Embryonic facial prominence (tissue), 1 donor: ENCODE measurements at regions not wholly inside any gene's neighbourhood (a gene's known extent, or its start where the extent isn't known, plus 50 kb on each side); places are given as distances from the start of the nearest gene placed in this dataset.

Experiments used
- DNase-seq: peaks from one replicate; pipeline ENCODE4 v3.0.0-alpha.2; 2016; ENCODE audit errors: extremely low spot score

DNA sequence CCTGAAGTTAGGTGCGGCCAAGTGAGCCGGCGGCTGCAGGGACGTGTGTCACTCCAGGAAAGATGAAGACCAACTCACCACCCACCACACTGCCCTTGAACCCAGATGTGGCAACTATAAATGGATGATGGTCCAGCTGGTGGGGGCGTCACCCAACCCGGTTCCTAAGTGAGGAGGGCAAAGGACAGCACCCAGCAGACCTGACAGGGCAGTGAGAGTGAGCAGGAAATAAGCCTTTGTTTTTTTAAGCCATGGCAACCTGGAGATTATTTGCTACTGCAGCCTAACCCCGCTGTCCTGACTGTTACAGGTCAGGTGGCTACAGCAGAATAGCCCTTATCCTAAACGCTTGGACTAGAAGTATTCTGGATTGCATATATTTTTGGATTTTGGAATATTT is 228.9 kb downstream of the CTTN start:
- DNase-seq, result no peak

DNA sequence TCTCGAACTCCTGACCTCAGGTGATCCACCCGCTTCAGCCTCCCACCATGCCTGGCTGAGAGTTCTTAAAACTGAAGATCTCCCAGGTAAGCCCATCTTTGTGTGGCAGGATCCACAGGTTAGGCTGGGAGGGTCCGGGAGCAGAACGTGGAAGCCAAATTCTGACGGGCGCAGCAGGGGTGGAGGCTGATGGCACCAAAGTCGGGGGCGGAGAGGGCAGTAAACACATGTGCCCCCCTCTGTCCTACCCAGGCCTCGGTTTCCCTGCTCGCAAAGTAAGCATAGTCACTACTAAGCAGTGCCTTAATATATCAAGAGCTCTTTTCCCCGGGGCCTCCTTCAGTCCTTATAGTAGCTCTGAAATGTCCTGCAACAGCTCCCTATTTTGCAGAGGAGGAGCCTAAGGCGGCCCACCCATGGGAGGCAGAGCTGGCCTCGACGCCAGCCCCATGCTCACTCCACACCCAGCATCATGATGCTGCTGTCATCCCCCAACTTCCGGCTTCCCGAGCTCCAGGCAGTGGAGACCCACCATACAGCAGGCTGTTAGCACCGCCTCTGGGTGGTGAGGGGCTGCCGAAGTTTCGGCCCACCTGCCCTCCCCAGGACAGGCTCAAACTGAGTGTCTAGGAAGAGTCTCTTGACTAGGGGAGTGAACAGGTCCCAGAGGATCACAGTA is 230.0 kb downstream of the CTTN start:
- DNase-seq, result no peak

DNA sequence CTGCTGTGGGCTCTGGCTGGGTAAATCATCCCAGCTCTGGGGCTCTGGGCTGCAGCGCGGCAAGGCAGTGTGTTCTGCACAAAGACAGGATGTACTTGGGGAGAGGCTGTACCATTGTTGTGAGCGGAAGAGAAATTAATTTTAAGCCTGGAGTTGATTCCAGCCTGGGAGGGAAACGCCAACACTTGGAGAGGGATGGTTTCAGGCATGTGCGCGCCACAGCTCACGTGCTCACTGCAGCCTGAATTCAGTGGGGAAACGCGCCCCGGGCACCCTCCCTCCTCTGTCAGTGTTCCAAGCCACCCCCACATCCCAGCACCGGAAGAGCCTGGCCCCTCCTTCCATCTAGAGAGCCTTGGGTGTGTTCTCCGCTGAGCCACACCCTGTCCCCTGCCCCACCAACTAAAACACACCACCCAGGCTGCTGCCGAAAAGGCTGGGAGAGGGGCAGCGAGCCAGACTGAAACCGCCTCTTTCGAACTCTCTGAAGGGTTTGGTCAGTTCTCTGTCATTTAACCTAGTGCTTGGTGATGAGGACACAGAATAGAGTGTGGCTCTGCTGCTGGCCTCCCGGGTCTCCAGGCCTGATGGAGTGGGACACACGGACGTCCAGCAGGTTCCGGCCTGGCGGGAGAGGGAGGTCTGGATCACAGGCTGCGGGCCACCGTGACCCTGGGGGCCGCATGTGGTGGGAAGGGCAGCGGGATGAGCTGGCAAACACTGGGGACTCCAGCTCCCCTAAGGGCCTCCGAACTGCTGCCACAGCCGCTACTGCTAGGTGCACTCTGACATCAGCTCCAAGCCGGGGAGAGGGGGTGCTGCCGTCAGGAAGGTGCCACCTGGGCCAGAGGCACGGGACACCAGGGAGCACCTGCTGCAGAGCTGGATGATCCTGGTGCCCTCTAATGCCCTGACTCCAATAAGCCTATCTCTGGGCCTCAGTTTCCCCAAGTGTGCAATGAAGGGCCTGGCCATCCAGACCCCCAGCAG is 230.8 kb downstream of the CTTN start:
- peak; percentile 47 for DNase-seq

DNA sequence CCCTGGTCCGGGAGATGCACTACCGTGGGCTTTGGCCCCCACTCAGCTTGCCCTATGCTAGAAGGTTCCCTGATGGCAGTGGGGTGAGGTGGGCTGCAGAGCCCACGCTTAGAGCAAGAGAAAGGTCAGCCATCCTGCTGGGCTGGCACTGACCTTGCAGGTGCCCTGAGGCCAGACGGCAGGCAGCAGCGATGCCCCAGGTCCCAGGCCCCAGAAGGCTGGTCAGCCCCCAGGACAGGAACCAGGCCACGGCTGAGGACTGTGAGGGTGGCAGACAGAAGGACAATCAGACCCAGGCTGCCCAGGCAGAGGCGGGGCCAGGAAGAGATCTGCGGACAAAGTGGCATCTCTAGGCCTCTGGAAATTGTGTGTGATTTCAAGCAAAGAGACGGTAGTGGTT is 231.7 kb downstream of the CTTN start:
- DNase-seq, result no peak

DNA sequence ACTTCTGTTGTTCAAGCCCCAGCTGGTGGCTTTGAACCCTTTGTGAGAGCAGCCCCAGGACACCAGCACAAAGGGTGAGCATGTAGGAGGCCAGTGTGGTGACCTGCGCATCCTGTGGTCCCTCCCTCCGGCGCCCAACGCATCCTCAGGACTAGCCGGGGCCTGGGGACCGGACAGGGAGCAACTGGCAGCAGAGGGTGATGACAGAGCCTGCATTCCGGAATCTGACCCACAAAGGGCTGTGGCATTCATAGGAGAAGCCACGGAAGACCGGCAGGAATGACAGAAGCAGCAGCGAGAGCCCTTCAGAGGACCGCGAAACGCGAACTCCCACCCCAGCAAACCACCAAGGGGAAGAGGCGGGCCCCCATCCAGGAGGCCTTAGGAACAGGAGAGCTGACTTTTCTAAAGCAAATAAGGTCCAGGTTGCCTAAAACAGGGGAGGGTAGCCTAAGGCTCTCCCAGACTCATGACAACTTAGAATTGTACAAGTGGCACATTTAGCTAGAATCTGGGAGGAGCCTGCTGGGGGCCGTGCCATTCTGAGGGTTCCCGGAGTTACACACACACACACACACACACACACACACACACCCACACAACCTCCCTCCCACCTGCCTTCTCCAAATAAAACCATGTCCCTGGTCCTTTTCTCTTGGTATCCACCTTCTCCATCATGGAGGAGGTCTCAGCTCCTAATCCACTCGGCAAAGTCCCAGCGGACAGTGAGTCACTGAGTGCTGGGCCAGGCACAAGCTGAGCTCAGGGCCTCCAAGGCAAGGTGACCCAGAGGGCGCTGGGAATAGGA is 232.7 kb downstream of the CTTN start:
- no peak for DNase-seq

DNA sequence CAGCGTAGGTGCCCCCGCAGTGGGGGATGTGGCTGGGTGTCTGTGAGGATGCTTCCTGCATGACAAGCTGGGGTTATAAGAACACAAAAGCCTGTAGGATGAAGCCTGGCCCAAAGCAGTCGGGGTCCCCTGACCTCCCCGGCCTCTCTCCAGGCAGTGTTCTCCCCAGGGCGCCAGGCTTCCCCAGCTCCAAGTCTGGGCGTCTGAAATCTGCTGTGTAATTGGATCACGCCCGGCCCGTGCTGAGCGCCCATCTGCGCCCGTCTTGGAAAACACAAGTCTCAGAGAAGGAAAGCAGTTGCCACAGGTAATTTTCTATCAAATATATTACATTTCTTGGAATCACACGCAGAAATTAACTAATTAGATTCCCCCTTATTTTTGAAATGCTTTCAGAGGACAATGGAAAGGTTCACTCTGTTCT is 233.3 kb downstream of the CTTN start:
- DNase-seq, result no peak

DNA sequence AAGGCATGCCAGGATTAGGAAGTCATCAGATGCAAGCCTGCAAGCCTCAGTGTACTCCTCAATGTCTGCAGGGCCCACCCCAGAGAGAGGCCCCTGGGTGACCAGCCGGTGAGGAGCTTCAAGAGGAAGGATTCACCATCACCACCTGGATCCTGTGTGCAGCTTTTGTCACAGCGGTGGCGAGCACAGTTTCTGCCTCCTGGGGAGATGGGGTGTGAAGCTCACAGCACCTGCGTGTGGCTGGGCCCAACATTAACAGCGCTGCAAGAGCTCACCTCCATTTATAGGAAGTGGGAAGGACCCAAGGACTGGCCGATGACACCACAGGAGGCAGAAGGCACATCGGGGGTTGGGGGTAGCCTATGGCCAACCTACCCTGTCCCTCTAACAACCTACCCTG is 235.3 kb downstream of the CTTN start:
- DNase-seq, result no peak

DNA sequence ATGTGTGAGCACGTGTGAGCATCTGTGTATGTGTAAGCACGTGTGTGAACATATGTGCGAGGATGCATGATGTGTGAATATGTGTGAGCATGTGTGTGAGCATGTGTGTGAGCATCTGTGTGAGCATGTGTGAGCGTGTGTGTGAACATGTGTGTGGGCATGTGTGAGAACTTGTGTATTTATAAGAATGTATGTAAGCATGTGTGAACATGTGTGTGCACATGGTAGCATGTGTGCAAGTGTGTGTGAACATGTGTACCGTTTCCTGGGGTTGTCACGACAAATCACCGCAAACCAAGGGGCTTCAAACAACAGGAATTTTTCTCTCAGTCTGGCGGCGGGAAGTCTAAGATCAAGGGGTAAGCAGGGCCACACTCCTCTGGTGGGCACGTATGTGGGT is 238.3 kb downstream of the CTTN start:
- no peak for DNase-seq

DNA sequence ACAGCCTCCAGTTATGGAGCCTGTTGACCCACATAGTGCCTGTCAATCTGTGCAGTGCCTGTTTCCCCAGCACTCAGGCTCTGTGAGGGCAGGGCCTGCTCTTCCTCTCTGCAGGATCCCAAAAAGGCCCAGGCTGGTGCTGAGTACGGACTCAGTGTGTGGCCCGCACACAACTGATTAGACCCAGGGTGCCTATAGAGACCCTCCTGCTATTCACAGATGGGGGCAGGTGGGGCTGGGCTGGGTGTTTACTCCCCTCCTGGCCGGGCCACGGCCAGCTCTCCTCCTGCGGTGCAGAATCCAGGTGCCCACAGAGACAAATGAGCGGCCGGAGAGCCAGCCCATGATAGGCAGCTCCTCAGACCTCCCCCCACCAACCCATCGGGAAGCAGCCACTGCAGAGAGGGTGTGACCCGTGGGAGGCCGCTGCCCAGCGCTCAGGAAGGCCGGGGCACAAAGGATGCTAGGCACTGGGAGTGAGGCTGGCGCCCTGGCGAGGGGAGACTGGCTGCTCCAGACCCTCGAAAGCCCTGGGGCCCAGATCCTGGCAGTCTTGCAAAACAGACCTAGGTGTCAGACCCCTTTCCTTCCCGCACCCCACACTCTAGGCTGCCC is 239.0 kb downstream of the CTTN start:
- no peak for DNase-seq

DNA sequence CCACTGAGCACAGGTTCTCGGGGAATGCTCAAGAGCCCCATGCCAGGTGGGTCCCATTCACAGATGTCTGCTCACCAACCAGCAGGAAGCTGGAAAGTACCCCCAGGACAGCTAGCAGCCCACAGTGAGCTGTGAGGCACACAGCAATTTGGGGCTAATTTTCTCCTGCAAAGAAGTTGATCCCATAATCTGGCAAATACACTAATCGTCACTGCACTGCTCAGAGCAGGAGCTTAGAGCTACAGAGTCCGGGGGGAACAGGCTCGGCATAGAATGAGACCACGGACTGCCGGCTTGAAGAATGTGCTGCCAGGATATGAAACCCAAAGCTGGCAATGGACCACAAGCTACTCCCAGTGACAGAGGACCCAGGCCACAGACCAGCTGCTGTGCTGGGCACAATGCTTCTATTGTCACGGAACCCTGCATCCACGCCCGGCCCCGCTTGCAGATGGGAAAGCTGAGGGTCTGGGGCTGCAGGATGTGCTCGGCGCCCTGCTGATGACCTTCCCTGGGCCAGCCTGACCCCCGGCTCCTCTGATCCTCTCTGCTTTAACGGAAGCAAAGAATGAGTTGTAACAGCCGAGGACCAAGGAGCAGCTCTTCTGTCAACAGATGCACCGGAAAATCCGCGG is 239.7 kb downstream of the CTTN start:
- DNase-seq, result no peak

DNA sequence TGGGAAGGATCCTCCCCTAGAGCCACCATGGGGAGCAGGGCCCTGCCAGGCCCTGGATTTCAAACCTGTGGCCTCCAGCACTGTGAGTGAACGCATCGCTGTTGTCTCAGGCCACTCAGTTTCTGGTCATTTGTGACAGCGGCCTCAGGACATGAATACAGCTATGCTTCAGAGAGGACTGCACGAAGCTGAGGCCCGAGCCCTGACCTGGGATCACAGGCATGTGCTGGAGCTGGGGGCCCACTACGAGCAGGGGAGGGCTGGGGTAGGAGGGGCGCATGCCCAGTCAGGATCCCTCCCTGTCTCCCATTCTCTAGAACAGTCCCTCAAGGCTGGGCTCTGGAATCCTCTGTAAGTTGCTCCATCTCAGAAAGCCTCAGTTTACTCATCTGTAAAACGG is 242.1 kb downstream of the CTTN start:
- DNase-seq, result no peak

DNA sequence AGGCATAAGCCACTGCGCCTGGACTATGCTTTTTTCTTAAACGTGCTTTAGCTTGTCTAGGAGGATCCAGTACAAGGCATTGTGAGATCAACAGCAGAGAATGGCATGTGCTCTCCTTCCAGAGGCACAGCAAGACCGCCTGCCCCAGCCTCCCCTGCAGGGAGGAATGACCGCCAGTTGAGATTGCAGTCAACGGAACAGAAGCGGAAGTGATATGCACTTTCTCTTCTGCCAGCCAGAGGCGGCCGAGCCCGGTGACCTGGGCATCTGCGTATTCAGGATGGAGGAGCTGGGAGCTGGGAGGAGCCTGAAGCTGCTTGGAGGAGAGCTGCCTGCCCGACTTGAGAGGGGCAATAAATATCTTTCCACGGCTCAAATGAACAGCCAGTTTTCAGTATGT is 243.0 kb downstream of the CTTN start:
- DNase-seq, result no peak

DNA sequence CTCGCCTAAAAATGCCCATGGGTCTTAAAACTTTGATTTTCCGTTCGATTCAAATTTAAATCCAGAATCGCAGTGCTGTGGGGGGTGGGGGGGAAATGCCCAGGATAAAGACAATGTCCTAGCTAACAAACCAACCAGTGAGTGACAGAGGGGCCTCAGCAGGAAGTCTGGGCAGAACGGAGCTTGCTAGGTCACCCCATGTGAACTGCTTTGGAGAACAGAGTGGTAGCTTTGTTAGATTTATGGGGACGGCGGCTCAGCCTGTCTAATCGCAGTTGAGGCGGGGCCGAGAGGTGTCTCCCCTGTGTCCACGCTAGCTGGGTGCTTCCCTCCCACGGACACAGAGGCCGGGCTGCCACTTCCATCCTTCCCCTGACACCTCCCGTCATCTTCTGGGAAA is 243.9 kb downstream of the CTTN start:
- no peak for DNase-seq

DNA sequence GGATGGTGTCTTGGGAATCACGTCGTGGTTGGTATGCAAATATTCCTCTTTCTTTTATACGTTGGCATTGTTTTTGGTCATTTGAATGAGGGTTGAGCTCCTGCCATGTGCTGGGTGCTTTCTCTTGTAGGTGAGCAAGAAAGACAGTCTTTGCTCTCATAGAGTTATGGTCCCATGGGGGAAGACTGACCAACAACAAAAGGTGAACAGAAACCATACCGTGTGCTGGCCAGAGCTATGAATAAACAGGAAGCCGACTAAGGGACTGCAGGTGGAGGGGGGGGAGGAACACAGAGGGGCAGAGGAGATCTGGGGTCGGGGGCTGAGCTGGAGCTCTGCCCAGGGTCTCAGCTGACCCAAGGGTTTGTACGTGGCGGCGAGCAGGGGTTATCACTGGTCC is 245.3 kb downstream of the CTTN start:
- DNase-seq, result no peak

DNA sequence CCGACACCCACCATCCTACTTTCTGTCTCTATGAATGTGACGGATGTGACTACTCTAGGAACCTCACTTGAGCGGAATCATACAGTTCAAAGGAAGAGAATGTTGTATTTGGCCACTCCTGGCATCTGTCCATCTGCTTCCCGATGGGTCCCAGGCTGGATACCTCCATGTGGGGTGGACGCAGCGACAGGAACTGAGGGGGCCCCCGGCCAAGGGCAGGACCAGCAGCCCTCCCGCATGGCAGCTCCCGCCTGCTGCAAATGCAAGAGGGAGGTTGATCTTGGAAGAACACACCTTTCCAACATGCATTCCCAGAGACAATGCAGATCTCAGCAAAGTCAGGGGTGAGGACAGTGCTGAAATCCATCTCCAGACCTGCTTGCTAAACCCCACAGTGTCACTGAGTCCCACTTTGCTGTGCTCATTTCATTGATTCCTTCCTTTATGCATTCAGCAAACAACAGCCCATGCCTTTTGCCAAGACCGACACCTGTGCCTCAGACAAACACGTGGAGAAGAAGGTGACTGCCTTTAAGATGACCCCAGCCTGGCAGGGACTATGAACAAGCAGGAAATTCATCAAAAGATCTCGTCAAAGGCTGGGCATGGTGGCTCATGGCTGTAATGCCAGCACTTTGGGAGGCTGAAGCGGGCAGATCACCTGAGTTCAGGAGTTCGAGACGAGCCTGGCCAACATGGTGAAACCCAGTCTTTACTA is 246.2 kb downstream of the CTTN start:
- no peak for DNase-seq

DNA sequence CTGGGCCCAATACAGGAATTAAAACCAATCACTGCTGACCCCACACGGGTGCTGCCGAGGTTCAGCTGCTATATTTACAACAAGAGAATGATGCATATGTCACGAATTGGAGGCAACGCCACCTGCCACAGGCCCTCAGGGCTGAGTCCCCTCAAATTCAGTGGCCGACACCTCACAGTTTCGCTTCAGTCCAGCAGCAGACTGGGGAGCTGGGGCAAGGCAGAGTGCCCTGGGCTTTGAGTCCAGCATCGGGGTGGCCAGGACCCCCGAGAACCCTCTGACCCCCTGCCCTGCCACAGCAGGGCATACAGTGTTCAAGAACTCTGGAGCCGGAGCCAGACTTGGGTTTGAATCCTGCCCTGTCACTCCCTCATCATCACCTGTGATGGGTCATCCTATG is 247.2 kb downstream of the CTTN start:
- DNase-seq, result no peak

DNA sequence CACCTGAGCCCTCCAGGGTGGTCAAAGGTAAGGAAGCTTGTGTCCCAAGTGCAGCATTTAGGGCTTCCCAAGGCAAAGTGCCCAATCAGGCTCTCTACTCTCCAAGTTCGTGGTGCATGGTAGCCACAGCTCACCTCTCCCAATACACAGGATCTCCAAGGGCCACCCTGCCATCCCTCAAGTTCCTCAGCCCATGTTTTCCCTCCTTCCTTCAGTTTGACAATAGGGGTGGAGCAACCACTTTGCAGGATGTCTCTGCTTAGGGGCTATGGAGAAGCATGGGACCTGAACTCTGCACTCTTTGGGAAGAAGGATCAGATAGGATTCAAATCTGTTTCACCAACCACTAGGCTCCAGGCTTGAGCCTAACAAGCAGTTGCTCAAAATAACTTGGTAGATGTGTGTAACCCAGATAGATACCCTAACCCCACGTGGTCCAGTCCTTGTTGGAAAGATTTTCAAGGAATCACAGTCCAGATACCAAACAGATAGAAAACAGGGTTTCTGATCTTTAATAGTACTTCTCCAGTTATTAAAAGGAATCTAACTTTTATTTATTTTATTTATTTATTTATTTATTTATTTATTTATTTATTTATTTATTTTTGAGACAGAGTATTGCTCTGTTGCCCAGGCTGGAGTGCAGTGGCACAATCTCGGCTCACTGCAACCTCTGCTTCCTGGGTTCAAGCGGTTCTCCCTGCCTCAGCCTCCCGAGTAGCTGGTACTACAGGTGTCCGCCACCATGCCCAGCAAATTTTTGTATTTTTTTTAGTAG is 248.1 kb downstream of the CTTN start:
- DNase-seq, result no peak

DNA sequence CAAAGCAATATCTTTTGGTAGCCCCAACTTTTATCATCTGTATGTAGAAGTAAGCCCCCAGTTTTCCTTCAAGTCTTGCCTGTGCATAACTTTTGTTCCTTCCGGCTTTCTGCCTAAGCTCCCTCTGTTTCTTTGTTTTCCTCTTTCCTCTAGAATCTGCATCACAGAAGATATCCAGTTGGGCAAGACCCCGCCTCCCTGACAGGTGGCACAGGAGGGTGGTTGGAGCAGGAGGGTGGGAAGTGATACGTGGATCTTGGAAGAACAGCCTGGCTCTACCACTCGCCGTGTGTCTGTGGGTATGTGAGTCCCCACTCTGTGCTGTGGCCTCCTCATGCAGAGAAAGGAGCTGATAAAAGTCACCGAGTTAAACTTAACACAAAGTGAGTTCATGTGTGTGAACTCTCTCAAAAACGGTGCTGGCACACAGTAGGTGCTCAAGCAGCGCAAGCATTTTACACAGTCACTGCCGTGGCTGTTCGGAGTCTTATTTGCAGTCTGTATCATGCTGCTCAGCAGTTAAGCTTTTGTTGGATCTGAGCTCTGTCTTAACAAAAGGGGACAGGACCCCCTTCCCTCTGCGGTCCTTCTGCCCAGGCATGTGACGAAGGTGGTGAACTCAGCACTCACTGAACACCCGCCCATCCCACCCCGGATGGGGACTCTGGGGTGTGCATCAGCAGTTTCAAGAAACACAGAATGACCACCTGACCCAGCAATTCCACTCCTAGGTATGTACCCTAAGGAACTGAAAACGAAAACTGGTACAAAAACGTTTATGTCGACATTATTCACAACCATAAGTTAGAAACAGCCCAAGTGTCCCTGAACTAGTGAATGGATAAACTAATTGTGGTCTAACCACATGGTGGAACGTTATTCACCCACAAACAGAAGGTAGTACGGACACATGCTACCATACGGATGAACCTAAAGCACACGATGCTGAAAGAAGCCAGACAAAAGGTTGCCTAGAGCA is 249.1 kb downstream of the CTTN start:
- no peak for DNase-seq
